Mononuclear cell (primary cell): ENCODE measurements at regions not wholly inside any gene's neighbourhood (a gene's known extent, or its start where the extent isn't known, plus 50 kb on each side); places are given as distances from the start of the nearest gene placed in this dataset.

Experiments
- H3K27me3 ChIP-seq: 2 replicates; pipeline ENCODE4 v1.6.0; 2011; ENCODE audit warnings: low read length, control low read depth; ENCODE audit not compliant: insufficient read depth
- H3K4me1 ChIP-seq: 2 replicates; pipeline ENCODE4 v1.5.1; 2011; ENCODE audit warnings: mild to moderate bottlenecking, low read length, control low read depth; ENCODE audit not compliant: insufficient read depth
- H3K4me3 ChIP-seq: 2 replicates; pipeline ENCODE4 v1.5.1; 2011; ENCODE audit warnings: mild to moderate bottlenecking, low read length, moderate library complexity
- H3K9me3 ChIP-seq: 2 replicates; pipeline ENCODE4 v1.5.1; 2011; ENCODE audit warnings: low read depth, mild to moderate bottlenecking, control low read depth, low read length

GRCh38 chr5:39780347-39780746 lies 355.6 kb upstream of the DAB2 start:
- Histone ChIP-seq H3K4me1 (no peaks in the 10 kb centered on the region), H3K9me3 (no peaks in the 10 kb centered on the region)

GRCh38 chr5:39779831-39780230 lies 355.1 kb upstream of the DAB2 start:
- no peaks in the 10 kb centered on the region for H3K4me1 ChIP-seq
- no peaks in the 10 kb centered on the region for H3K9me3 ChIP-seq
- peaks cover 4% of the 10 kb centered on the region for H3K27me3 ChIP-seq
- H3K4me3 ChIP-seq: no peak overlapping the region

More at GRCh38 chr5:39780347-39780746, 355.6 kb upstream of the DAB2 start:
- peaks cover 4% of the 10 kb centered on the region for H3K27me3 ChIP-seq
- H3K4me3 ChIP-seq: no peak overlapping the region

GRCh38 chr5:39775797-39776365 lies 351.1 kb upstream of the DAB2 start:
- Histone ChIP-seq H3K4me3 (no peak overlapping the region), H3K4me1 (no peaks in the 10 kb centered on the region), H3K9me3 (no peaks in the 10 kb centered on the region), H3K27me3 (peaks cover 4% of the 10 kb centered on the region)

GRCh38 chr5:39775086-39775796 lies 350.5 kb upstream of the DAB2 start:
- no peaks in the 10 kb centered on the region for H3K4me1 ChIP-seq
- no peaks in the 10 kb centered on the region for H3K9me3 ChIP-seq
- no peak overlapping the region for H3K4me3 ChIP-seq
- peaks cover 4% of the 10 kb centered on the region for H3K27me3 ChIP-seq

GRCh38 chr5:39774605-39775004 lies 349.8 kb upstream of the DAB2 start:
- Histone ChIP-seq H3K4me3 (no peak overlapping the region), H3K27me3 (peaks cover under 1% of the 10 kb centered on the region), H3K4me1 (no peaks in the 10 kb centered on the region), H3K9me3 (no peaks in the 10 kb centered on the region)

GRCh38 chr5:39772307-39772706 lies 347.5 kb upstream of the DAB2 start:
- Histone ChIP-seq H3K4me1 (no peaks in the 10 kb centered on the region), H3K27me3 (no peaks in the 10 kb centered on the region), H3K4me3 (no peak overlapping the region), H3K9me3 (no peaks in the 10 kb centered on the region)

GRCh38 chr5:39767916-39768315 lies 343.1 kb upstream of the DAB2 start:
- no peaks in the 10 kb centered on the region for H3K4me1 ChIP-seq
- no peaks in the 10 kb centered on the region for H3K27me3 ChIP-seq

GRCh38 chr5:39765366-39765765 lies 340.6 kb upstream of the DAB2 start:
- H3K27me3 ChIP-seq: no peaks in the 10 kb centered on the region
- H3K4me1 ChIP-seq: peaks cover 7% of the 10 kb centered on the region
- no peaks in the 10 kb centered on the region for H3K9me3 ChIP-seq

More at GRCh38 chr5:39767916-39768315, 343.1 kb upstream of the DAB2 start:
- no peak overlapping the region for H3K4me3 ChIP-seq
- H3K9me3 ChIP-seq: no peaks in the 10 kb centered on the region

GRCh38 chr5:39762761-39763160 lies 338.0 kb upstream of the DAB2 start:
- Histone ChIP-seq H3K4me1 (peaks cover 8% of the 10 kb centered on the region), H3K4me3 (no peak overlapping the region), H3K9me3 (no peaks in the 10 kb centered on the region), H3K27me3 (no peaks in the 10 kb centered on the region)

More at GRCh38 chr5:39765366-39765765, 340.6 kb upstream of the DAB2 start:
- H3K4me3 ChIP-seq: no peak overlapping the region

GRCh38 chr5:39761199-39761950 lies 336.6 kb upstream of the DAB2 start:
- Histone ChIP-seq H3K4me3 (no peak overlapping the region), H3K27me3 (no peaks in the 10 kb centered on the region), H3K4me1 (peaks cover 8% of the 10 kb centered on the region), H3K9me3 (no peaks in the 10 kb centered on the region)

GRCh38 chr5:39760385-39761198 lies 335.8 kb upstream of the DAB2 start:
- H3K27me3 ChIP-seq: no peaks in the 10 kb centered on the region
- H3K4me1 ChIP-seq: peaks cover 8% of the 10 kb centered on the region
- H3K4me3 ChIP-seq: no peak overlapping the region
- no peaks in the 10 kb centered on the region for H3K9me3 ChIP-seq

GRCh38 chr5:39759701-39760100 lies 334.9 kb upstream of the DAB2 start:
- H3K4me1 ChIP-seq: peaks cover 8% of the 10 kb centered on the region
- H3K4me3 ChIP-seq: no peak overlapping the region
- no peaks in the 10 kb centered on the region for H3K9me3 ChIP-seq
- H3K27me3 ChIP-seq: no peaks in the 10 kb centered on the region

GRCh38 chr5:39758426-39758825 lies 333.6 kb upstream of the DAB2 start:
- H3K4me3 ChIP-seq: no peak overlapping the region
- H3K27me3 ChIP-seq: no peaks in the 10 kb centered on the region
- H3K4me1 ChIP-seq: peaks cover 8% of the 10 kb centered on the region
- no peaks in the 10 kb centered on the region for H3K9me3 ChIP-seq

GRCh38 chr5:39757131-39757530 lies 332.4 kb upstream of the DAB2 start:
- no peaks in the 10 kb centered on the region for H3K27me3 ChIP-seq
- peaks cover 8% of the 10 kb centered on the region for H3K4me1 ChIP-seq
- no peaks in the 10 kb centered on the region for H3K9me3 ChIP-seq
- no peak overlapping the region for H3K4me3 ChIP-seq

GRCh38 chr5:39755986-39756385 lies 331.2 kb upstream of the DAB2 start:
- Histone ChIP-seq H3K27me3 (no peaks in the 10 kb centered on the region), H3K4me1 (peaks cover 8% of the 10 kb centered on the region), H3K9me3 (no peaks in the 10 kb centered on the region), H3K4me3 (no peak overlapping the region)
